Non-pigmented ciliary epithelial cell (primary cell): ENCODE measurements at regions not wholly inside any gene's neighbourhood (a gene's known extent, or its start where the extent isn't known, plus 50 kb on each side); places are given as distances from the start of the nearest gene placed in this dataset.

Experiments used
- DNase-seq: peaks from one replicate; pipeline ENCODE4 v3.0.0-alpha.2; 2010; ENCODE audit warnings: low read depth

GRCh38 chr9:113646946-113647914 lies 183.7 kb downstream of the RGS3 start:
- no peak for DNase-seq

GRCh38 chr9:113648048-113648447 lies 184.5 kb downstream of the RGS3 start:
- DNase-seq = no peak

GRCh38 chr9:113648586-113648985 lies 185.1 kb downstream of the RGS3 start:
- no peak for DNase-seq

- DNase-seq = no peak
Measured at GRCh38 chr9:113649054-113649453, 185.5 kb downstream of the RGS3 start.

- DNase-seq = no peak
Measured at GRCh38 chr9:113649855-113650206, 186.3 kb downstream of the RGS3 start.

GRCh38 chr9:113650207-113651131 lies 186.9 kb downstream of the RGS3 start:
- DNase-seq = peak; percentile 51

GRCh38 chr9:113651896-113652295 lies 188.4 kb downstream of the RGS3 start:
- no peak for DNase-seq

GRCh38 chr9:113652355-113653152 lies 189.0 kb downstream of the RGS3 start:
- DNase-seq = no peak

GRCh38 chr9:113653746-113654604 lies 190.4 kb downstream of the RGS3 start:
- no peak for DNase-seq

- DNase-seq = no peak
Measured at GRCh38 chr9:113654605-113655428, 191.3 kb downstream of the RGS3 start.

GRCh38 chr9:113656771-113657670 lies 193.5 kb downstream of the RGS3 start:
- no peak for DNase-seq

GRCh38 chr9:113657765-113658544 lies 194.4 kb downstream of the RGS3 start:
- no peak for DNase-seq

GRCh38 chr9:113658545-113658895 lies 195.0 kb downstream of the RGS3 start:
- no peak for DNase-seq

GRCh38 chr9:113659039-113659438 lies 195.5 kb downstream of the RGS3 start:
- no peak for DNase-seq

GRCh38 chr9:113659740-113660139 lies 196.2 kb downstream of the RGS3 start:
- no peak for DNase-seq

GRCh38 chr9:113660196-113660595 lies 196.7 kb downstream of the RGS3 start:
- no peak for DNase-seq

GRCh38 chr9:113661074-113661473 lies 197.5 kb downstream of the RGS3 start:
- no peak for DNase-seq

GRCh38 chr9:113664181-113664875 lies 200.8 kb downstream of the RGS3 start:
- DNase-seq = no peak
